ENCODE measurements at regions not wholly inside any gene's neighbourhood (a gene's known extent, or its start where the extent isn't known, plus 50 kb on each side); places are given as distances from the start of the nearest gene placed in this dataset.

DNA sequence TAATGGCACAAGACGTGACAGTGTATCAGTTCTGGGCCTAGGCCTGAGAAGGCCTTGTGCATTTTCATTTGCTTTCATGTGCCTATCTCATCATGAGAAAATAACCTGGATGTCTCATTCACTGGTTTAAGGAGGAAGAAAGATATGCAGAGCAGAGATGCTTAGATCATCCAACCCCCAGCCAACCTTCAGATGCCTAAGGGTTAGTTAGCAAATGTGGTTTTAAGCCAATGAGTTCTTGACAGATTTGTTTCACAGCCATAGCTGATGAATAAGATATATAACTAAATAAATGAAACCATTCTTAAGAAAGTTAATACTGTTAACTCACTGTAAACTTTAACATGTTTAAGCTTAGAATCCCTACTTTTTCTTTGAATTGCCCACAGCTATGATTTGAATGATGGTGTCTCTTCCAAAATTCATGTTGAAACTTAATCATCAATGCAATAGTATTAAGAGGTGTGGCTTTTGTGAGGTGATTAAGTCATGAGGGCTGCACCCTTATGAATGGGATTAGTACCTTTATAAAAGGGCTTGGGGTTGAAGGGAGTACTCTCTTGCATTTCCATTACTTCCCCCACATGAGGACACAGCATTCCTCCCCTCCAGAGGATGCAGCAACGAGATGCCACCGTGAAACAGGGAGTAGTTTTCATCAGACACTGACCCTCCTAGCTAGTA is 324.6 kb upstream of the TBC1D5 start:
- Mint-ChIP-seq H3K4me3 (ENCODE audit: unreplicated experiment) (no peak overlapping the region), H3K9me3 (ENCODE audit: unreplicated experiment) (no peaks in the 10 kb centered on the region), H3K4me1 (ENCODE audit: unreplicated experiment) (peaks cover 4% of the 10 kb centered on the region), H3K27me3 (ENCODE audit: unreplicated experiment) (no peaks in the 10 kb centered on the region), H3K36me3 (ENCODE audit: unreplicated experiment) (peaks cover 3% of the 10 kb centered on the region), H3K27ac (ENCODE audit: unreplicated experiment) (no peak overlapping the region)
- TF ChIP-seq CTCF (IDR thresholded peaks at IDR 0.05), result no peak
- DNase-seq (ENCODE audit: extremely low spot score, unreplicated experiment), result no peak

DNA sequence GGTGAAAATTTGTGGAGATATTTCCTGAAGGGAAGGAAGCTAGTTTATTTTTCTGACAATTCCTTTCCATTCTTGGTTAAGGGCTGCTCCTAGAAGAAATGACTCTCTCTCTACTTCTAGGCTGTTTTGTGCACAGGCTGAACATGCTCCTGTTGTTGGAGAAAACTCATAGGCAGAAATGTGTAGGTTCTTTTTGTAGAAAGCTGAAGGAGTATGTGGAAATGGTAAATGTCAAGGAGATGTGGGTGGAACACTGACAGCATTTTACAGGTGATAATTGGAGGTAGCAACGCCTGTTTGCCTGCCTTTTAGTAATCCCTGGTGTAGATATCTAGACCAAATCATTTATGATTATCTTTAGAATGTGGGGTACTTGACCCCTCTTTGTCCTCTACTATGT is 322.2 kb upstream of the TBC1D5 start:
- TF ChIP-seq CTCF (IDR thresholded peaks at IDR 0.05), result no peak
- no peaks in the 10 kb centered on the region for H3K27me3 Mint-ChIP-seq (ENCODE audit: unreplicated experiment)
- H3K9me3 Mint-ChIP-seq (ENCODE audit: unreplicated experiment), result no peaks in the 10 kb centered on the region
- H3K4me1 Mint-ChIP-seq (ENCODE audit: unreplicated experiment), result peaks cover 4% of the 10 kb centered on the region
- DNase-seq (ENCODE audit: extremely low spot score, unreplicated experiment), result no peak
- no peak overlapping the region for H3K27ac Mint-ChIP-seq (ENCODE audit: unreplicated experiment)
- H3K4me3 Mint-ChIP-seq (ENCODE audit: unreplicated experiment), result no peak overlapping the region
- H3K36me3 Mint-ChIP-seq (ENCODE audit: unreplicated experiment), result peaks cover 3% of the 10 kb centered on the region

- no peak overlapping the region for H3K27ac Mint-ChIP-seq (ENCODE audit: unreplicated experiment)
- H3K4me1 Mint-ChIP-seq (ENCODE audit: unreplicated experiment), result peaks cover 4% of the 10 kb centered on the region
- H3K27me3 Mint-ChIP-seq (ENCODE audit: unreplicated experiment), result no peaks in the 10 kb centered on the region
- peaks cover 3% of the 10 kb centered on the region for H3K36me3 Mint-ChIP-seq (ENCODE audit: unreplicated experiment)
- H3K4me3 Mint-ChIP-seq (ENCODE audit: unreplicated experiment), result no peak overlapping the region
- no peak for TF ChIP-seq CTCF (IDR thresholded peaks at IDR 0.05)
- no peaks in the 10 kb centered on the region for H3K9me3 Mint-ChIP-seq (ENCODE audit: unreplicated experiment)
- DNase-seq (ENCODE audit: extremely low spot score, unreplicated experiment), result no peak
These were observed 320.2 kb upstream of the TBC1D5 start for GRCh38 chr3:18062657-18063025.

GRCh38 chr3:18061737-18062656 is 319.6 kb upstream of the TBC1D5 start:
- Mint-ChIP-seq H3K27me3 (ENCODE audit: unreplicated experiment) (no peaks in the 10 kb centered on the region), H3K4me1 (ENCODE audit: unreplicated experiment) (peaks cover 4% of the 10 kb centered on the region), H3K27ac (ENCODE audit: unreplicated experiment) (no peak overlapping the region), H3K36me3 (ENCODE audit: unreplicated experiment) (peaks cover 3% of the 10 kb centered on the region), H3K4me3 (ENCODE audit: unreplicated experiment) (no peak overlapping the region), H3K9me3 (ENCODE audit: unreplicated experiment) (no peaks in the 10 kb centered on the region)
- DNase-seq (ENCODE audit: extremely low spot score, unreplicated experiment), result no peak
- TF ChIP-seq CTCF (IDR thresholded peaks at IDR 0.05), result no peak

- DNase-seq (ENCODE audit: extremely low spot score, unreplicated experiment), result no peak
- Mint-ChIP-seq H3K27me3 (ENCODE audit: unreplicated experiment) (no peaks in the 10 kb centered on the region), H3K36me3 (ENCODE audit: unreplicated experiment) (peaks cover 1% of the 10 kb centered on the region), H3K4me1 (ENCODE audit: unreplicated experiment) (peaks cover 4% of the 10 kb centered on the region), H3K4me3 (ENCODE audit: unreplicated experiment) (no peak overlapping the region), H3K9me3 (ENCODE audit: unreplicated experiment) (peaks cover 17% of the 10 kb centered on the region), H3K27ac (ENCODE audit: unreplicated experiment) (no peak overlapping the region)
- no peak for TF ChIP-seq CTCF (IDR thresholded peaks at IDR 0.05)
These were observed 316.2 kb upstream of the TBC1D5 start for GRCh38 chr3:18058666-18059065.
